ENCODE measurements at regions not wholly inside any gene's neighbourhood (a gene's known extent, or its start where the extent isn't known, plus 50 kb on each side); places are given as distances from the start of the nearest gene placed in this dataset.

DNA sequence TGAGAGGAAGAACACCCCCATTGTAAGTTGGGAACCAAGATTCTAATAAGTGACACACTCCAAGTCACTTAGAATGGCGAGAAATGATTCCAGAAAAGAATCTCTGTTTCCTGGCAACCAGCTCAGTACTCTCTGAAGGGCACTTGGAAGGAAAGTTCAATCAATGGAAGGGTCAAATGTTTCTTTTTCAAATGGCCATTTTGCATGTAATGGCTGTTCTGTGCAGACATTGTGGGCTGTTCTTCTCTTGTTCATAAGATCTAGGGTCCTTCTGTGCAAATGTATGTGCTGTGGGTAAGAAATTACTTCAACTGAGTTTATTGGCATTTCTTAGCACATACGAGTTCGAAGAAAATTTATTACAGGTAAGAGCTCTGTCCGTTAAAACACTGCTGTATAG lies 145.3 kb downstream of the EVX1 start:
- Histone ChIP-seq H3K27ac (ENCODE audit: low read depth in 2 of 2, low read length in 2 of 2) (no peak overlapping the region), H3K4me1 (ENCODE audit: control insufficient read depth in 2 of 2, insufficient read depth in 2 of 2, low read length in 2 of 2) (no peaks in the 10 kb centered on the region), H3K27me3 (ENCODE audit: control insufficient read depth in 2 of 2, insufficient read depth in 2 of 2, low read length in 2 of 2) (no peaks in the 10 kb centered on the region), H3K9ac (ENCODE audit: low read depth in 1 of 2, low read length in 2 of 2) (no peak overlapping the region), H3K4me3 (ENCODE audit: low read length in 2 of 2) (no peak overlapping the region), H3K36me3 (ENCODE audit: control insufficient read depth in 2 of 2, insufficient read depth in 2 of 2, low read length in 2 of 2) (no peaks in the 10 kb centered on the region), H3K9me3 (ENCODE audit: control insufficient read depth in 2 of 2, low read length in 2 of 2) (no peaks in the 10 kb centered on the region)

DNA sequence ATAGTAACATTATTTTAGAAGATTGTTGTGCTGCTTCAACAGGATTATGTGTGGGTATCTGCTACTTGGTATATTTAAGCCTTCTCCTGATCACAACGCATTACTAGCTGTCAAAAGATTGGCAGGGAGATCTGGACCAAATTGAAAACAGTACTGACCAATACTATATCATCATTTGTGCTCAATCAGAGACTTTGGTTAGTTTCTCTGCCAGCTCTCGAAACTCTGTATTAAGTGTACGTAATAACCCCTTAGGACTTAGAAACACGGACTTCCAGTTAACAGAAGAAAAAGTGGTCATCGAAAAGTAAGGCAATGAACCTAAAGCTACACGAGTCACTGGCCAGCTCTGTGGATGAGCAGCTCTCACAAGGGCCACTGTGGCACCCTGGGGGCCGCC lies 146.0 kb downstream of the EVX1 start:
- H3K9me3 ChIP-seq (ENCODE audit: control insufficient read depth in 2 of 2, low read length in 2 of 2): no peaks in the 10 kb centered on the region
- no peak overlapping the region for H3K27ac ChIP-seq (ENCODE audit: low read depth in 2 of 2, low read length in 2 of 2)
- H3K9ac ChIP-seq (ENCODE audit: low read depth in 1 of 2, low read length in 2 of 2): no peak overlapping the region
- no peaks in the 10 kb centered on the region for H3K36me3 ChIP-seq (ENCODE audit: control insufficient read depth in 2 of 2, insufficient read depth in 2 of 2, low read length in 2 of 2)
- H3K4me3 ChIP-seq (ENCODE audit: low read length in 2 of 2): no peak overlapping the region
- no peaks in the 10 kb centered on the region for H3K4me1 ChIP-seq (ENCODE audit: control insufficient read depth in 2 of 2, insufficient read depth in 2 of 2, low read length in 2 of 2)
- no peaks in the 10 kb centered on the region for H3K27me3 ChIP-seq (ENCODE audit: control insufficient read depth in 2 of 2, insufficient read depth in 2 of 2, low read length in 2 of 2)

DNA sequence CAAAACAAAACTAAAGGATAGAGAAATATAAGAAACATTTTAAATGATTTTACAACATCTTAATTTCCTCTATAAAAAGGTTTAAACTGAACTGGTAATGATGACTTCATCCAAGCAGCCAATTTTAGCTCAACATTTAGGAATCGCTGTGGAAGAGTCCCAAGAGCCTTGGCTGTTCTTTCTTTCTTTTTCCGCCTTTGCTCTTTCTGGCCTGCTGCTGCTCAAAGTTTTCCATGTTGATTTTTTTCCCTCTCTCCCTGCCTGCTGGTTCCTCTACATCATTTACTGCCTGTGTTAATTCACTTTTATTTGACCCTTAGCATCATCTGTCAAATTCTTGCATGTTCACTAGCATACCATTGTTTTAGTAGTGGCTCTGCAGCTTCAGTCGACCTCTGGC lies 146.9 kb downstream of the EVX1 start:
- no peaks in the 10 kb centered on the region for H3K27me3 ChIP-seq (ENCODE audit: control insufficient read depth in 2 of 2, insufficient read depth in 2 of 2, low read length in 2 of 2)
- no peaks in the 10 kb centered on the region for H3K36me3 ChIP-seq (ENCODE audit: control insufficient read depth in 2 of 2, insufficient read depth in 2 of 2, low read length in 2 of 2)
- peak overlapping the region in 1 of 2 donors; percentile 2 for H3K27ac ChIP-seq (ENCODE audit: low read depth in 2 of 2, low read length in 2 of 2)
- H3K4me3 ChIP-seq (ENCODE audit: low read length in 2 of 2): no peak overlapping the region
- H3K9ac ChIP-seq (ENCODE audit: low read depth in 1 of 2, low read length in 2 of 2): no peak overlapping the region
- no peaks in the 10 kb centered on the region for H3K9me3 ChIP-seq (ENCODE audit: control insufficient read depth in 2 of 2, low read length in 2 of 2)
- H3K4me1 ChIP-seq (ENCODE audit: control insufficient read depth in 2 of 2, insufficient read depth in 2 of 2, low read length in 2 of 2): no peaks in the 10 kb centered on the region

DNA sequence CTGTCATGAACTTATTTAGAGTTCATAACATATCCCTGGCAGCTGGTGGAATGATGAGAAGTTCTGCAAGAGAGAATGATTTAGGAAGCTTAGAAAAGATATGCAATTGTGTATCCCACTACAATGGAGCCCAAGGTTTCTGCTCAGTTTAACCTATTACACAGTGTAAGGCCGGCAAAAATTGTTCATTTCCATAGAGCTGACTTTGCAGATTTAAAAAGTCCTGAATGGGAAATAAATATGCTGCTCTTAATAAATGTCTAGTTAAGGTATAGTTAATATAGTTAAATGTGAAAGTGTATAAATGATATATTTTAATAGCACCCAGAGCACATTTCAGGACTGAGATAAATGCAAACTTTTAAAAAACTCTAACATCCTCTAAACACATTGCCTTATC lies 149.9 kb downstream of the EVX1 start:
- Histone ChIP-seq H3K4me1 (ENCODE audit: control insufficient read depth in 2 of 2, insufficient read depth in 2 of 2, low read length in 2 of 2) (no peaks in the 10 kb centered on the region), H3K36me3 (ENCODE audit: control insufficient read depth in 2 of 2, insufficient read depth in 2 of 2, low read length in 2 of 2) (no peaks in the 10 kb centered on the region), H3K27me3 (ENCODE audit: control insufficient read depth in 2 of 2, insufficient read depth in 2 of 2, low read length in 2 of 2) (no peaks in the 10 kb centered on the region), H3K4me3 (ENCODE audit: low read length in 2 of 2) (no peak overlapping the region), H3K9ac (ENCODE audit: low read depth in 1 of 2, low read length in 2 of 2) (no peak overlapping the region), H3K27ac (ENCODE audit: low read depth in 2 of 2, low read length in 2 of 2) (no peak overlapping the region), H3K9me3 (ENCODE audit: control insufficient read depth in 2 of 2, low read length in 2 of 2) (no peaks in the 10 kb centered on the region)

DNA sequence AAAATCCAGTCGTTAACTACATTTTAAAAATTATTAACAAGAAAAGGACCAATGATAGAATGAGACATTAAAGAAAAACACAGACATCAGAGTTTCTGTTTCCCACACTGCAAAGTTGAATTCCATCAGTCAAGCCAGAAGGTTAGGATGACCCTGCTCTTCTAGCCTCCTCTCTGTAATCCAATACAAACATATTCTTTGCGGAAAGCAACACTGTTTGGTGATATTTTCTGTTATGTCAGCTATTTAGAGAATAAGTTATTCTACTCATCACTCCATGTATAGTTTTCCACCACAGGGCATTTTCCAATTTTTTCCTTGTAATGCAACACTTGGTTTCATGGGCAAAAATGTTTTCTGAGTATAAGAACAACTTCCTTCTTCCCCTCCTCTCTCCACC lies 152.3 kb downstream of the EVX1 start:
- no peaks in the 10 kb centered on the region for H3K9me3 ChIP-seq (ENCODE audit: control insufficient read depth in 2 of 2, low read length in 2 of 2)
- no peak overlapping the region for H3K9ac ChIP-seq (ENCODE audit: low read depth in 1 of 2, low read length in 2 of 2)
- no peaks in the 10 kb centered on the region for H3K4me1 ChIP-seq (ENCODE audit: control insufficient read depth in 2 of 2, insufficient read depth in 2 of 2, low read length in 2 of 2)
- no peak overlapping the region for H3K27ac ChIP-seq (ENCODE audit: low read depth in 2 of 2, low read length in 2 of 2)
- no peak overlapping the region for H3K4me3 ChIP-seq (ENCODE audit: low read length in 2 of 2)
- H3K27me3 ChIP-seq (ENCODE audit: control insufficient read depth in 2 of 2, insufficient read depth in 2 of 2, low read length in 2 of 2): no peaks in the 10 kb centered on the region
- H3K36me3 ChIP-seq (ENCODE audit: control insufficient read depth in 2 of 2, insufficient read depth in 2 of 2, low read length in 2 of 2): no peaks in the 10 kb centered on the region

DNA sequence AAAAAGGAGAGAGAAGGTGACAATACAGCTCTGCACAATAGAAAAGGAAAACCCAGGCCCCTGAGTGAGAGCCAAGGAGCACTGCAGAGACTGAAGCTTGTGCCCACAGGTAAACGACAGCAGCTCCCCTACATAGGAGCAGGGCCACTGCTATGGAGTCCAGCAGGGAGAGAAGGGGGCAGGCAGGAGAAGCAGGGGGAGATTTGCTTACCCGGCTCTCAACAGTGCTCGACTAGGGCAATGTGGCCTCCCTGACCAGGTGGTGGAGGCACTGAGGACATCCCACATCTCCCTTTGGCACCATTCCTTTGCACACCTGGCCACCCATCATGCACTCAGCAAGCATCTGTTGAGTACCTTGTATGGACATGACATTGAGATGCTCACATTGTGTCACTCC lies 153.0 kb downstream of the EVX1 start:
- H3K27me3 ChIP-seq (ENCODE audit: control insufficient read depth in 2 of 2, insufficient read depth in 2 of 2, low read length in 2 of 2): no peaks in the 10 kb centered on the region

DNA sequence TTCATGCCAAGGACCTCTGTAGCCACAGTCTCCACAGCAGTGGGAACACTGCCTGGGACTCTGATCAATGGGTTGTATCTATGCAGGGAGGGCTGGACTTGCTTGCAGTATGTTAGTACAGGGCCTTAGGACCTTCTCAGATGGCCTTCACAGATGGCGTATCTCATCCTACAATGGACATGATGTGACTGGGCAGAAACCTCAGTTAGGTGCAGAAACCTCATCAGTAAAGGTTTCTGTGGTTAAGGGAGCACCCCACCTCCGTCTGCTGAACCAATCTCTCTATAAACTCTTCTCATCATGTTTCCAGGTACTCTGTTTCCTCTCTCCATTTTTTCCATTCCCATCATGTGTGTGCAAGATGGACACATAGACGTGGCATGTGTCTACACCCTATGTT lies 154.9 kb downstream of the EVX1 start:
- no peaks in the 10 kb centered on the region for H3K36me3 ChIP-seq (ENCODE audit: control insufficient read depth in 2 of 2, insufficient read depth in 2 of 2, low read length in 2 of 2)
- H3K4me3 ChIP-seq (ENCODE audit: low read length in 2 of 2): no peak overlapping the region
- H3K4me1 ChIP-seq (ENCODE audit: control insufficient read depth in 2 of 2, insufficient read depth in 2 of 2, low read length in 2 of 2): no peaks in the 10 kb centered on the region
- no peaks in the 10 kb centered on the region for H3K27me3 ChIP-seq (ENCODE audit: control insufficient read depth in 2 of 2, insufficient read depth in 2 of 2, low read length in 2 of 2)
- H3K27ac ChIP-seq (ENCODE audit: low read depth in 2 of 2, low read length in 2 of 2): no peak overlapping the region
- H3K9me3 ChIP-seq (ENCODE audit: control insufficient read depth in 2 of 2, low read length in 2 of 2): no peaks in the 10 kb centered on the region
- no peak overlapping the region for H3K9ac ChIP-seq (ENCODE audit: low read depth in 1 of 2, low read length in 2 of 2)

More for the DNA sequence above, 153.0 kb downstream of the EVX1 start:
- Histone ChIP-seq H3K9ac (ENCODE audit: low read depth in 1 of 2, low read length in 2 of 2) (no peak overlapping the region), H3K9me3 (ENCODE audit: control insufficient read depth in 2 of 2, low read length in 2 of 2) (no peaks in the 10 kb centered on the region), H3K4me1 (ENCODE audit: control insufficient read depth in 2 of 2, insufficient read depth in 2 of 2, low read length in 2 of 2) (no peaks in the 10 kb centered on the region), H3K36me3 (ENCODE audit: control insufficient read depth in 2 of 2, insufficient read depth in 2 of 2, low read length in 2 of 2) (no peaks in the 10 kb centered on the region), H3K4me3 (ENCODE audit: low read length in 2 of 2) (no peak overlapping the region), H3K27ac (ENCODE audit: low read depth in 2 of 2, low read length in 2 of 2) (no peak overlapping the region)

DNA sequence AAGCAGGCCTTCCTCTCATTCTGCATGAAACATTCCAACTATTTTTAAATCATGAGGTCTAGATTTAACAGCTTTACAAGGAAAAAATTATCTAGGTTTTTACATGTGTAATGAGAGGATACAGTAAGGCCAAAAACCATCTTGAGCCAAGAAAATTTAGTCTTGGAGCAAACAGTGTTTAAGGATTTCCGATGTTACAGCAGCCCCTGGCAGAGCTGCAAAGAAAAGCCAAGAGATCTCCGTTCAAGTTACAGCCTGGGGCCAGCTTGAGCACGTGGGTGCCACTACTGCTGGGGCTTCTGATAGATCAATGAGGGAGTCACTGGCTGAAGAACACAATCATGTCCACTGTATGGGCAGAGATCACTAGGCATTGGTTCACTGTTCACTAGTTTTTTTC lies 156.2 kb downstream of the EVX1 start:
- no peak overlapping the region for H3K4me3 ChIP-seq (ENCODE audit: low read length in 2 of 2)
- no peaks in the 10 kb centered on the region for H3K9me3 ChIP-seq (ENCODE audit: control insufficient read depth in 2 of 2, low read length in 2 of 2)
- no peaks in the 10 kb centered on the region for H3K4me1 ChIP-seq (ENCODE audit: control insufficient read depth in 2 of 2, insufficient read depth in 2 of 2, low read length in 2 of 2)
- H3K36me3 ChIP-seq (ENCODE audit: control insufficient read depth in 2 of 2, insufficient read depth in 2 of 2, low read length in 2 of 2): no peaks in the 10 kb centered on the region
- H3K9ac ChIP-seq (ENCODE audit: low read depth in 1 of 2, low read length in 2 of 2): no peak overlapping the region
- H3K27ac ChIP-seq (ENCODE audit: low read depth in 2 of 2, low read length in 2 of 2): no peak overlapping the region
- no peaks in the 10 kb centered on the region for H3K27me3 ChIP-seq (ENCODE audit: control insufficient read depth in 2 of 2, insufficient read depth in 2 of 2, low read length in 2 of 2)

DNA sequence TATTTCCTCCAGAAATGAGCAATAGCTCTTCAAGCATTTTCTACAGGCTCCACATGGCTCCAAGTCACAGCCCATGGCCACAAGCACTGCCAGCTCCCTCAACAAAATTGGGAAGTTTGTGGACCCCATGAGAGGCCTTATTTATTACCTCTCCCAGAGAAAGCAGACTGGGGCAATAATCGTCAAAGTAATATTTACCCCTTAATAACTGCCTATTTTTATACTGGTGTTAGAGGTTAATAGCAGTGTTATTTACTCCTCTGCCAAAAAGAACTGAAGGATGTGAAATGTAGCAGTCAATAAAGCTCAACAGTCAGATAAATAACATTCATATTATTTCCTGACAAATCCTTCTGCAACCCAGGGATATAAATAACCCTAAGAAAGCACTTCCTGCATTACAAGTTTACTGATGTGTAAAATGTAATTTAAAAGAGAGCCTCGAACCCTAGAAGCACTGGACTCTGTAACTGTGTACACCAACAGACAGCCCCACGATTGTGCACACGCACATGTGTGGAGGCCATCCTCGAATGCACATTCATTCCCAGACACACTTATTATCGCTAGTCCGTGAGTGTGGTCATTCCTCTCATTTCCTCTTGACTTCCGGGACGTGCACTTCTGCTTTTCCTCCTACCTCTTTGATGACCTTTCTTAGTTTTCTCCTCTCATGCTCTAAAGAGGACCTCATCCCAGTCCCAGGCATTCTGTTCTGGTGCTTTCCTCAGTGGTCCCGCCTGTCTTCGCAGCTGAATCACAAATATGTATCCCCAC lies 157.4 kb downstream of the EVX1 start:
- Histone ChIP-seq H3K27me3 (ENCODE audit: control insufficient read depth in 2 of 2, insufficient read depth in 2 of 2, low read length in 2 of 2) (no peaks in the 10 kb centered on the region), H3K4me3 (ENCODE audit: low read length in 2 of 2) (no peak overlapping the region), H3K9me3 (ENCODE audit: control insufficient read depth in 2 of 2, low read length in 2 of 2) (no peaks in the 10 kb centered on the region), H3K27ac (ENCODE audit: low read depth in 2 of 2, low read length in 2 of 2) (no peak overlapping the region), H3K36me3 (ENCODE audit: control insufficient read depth in 2 of 2, insufficient read depth in 2 of 2, low read length in 2 of 2) (no peaks in the 10 kb centered on the region), H3K4me1 (ENCODE audit: control insufficient read depth in 2 of 2, insufficient read depth in 2 of 2, low read length in 2 of 2) (no peaks in the 10 kb centered on the region), H3K9ac (ENCODE audit: low read depth in 1 of 2, low read length in 2 of 2) (no peak overlapping the region)

DNA sequence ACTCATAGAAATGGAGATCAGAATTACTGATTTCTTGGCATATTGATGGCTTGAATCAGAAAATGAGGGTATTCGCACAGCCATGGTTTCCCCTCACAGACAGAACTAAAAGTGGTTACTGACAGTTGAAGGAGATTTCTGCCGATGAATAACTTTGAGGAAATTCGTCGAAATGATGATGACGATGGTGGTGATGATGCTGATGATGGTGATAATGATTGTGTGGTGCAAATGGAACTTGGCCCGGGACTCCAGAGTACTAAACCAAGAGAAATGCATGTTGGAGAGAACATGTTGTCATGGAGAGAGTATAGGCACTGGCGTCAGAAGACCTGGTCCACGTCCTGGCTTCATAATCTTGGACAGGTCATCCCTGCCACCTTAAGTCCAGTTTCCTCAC lies 163.2 kb downstream of the EVX1 start:
- Histone ChIP-seq H3K9ac (ENCODE audit: low read depth in 1 of 2, low read length in 2 of 2) (no peak overlapping the region), H3K36me3 (ENCODE audit: control insufficient read depth in 2 of 2, insufficient read depth in 2 of 2, low read length in 2 of 2) (no peaks in the 10 kb centered on the region), H3K4me3 (ENCODE audit: low read length in 2 of 2) (no peak overlapping the region), H3K27ac (ENCODE audit: low read depth in 2 of 2, low read length in 2 of 2) (no peak overlapping the region), H3K4me1 (ENCODE audit: control insufficient read depth in 2 of 2, insufficient read depth in 2 of 2, low read length in 2 of 2) (no peaks in the 10 kb centered on the region), H3K27me3 (ENCODE audit: control insufficient read depth in 2 of 2, insufficient read depth in 2 of 2, low read length in 2 of 2) (no peaks in the 10 kb centered on the region), H3K9me3 (ENCODE audit: control insufficient read depth in 2 of 2, low read length in 2 of 2) (no peaks in the 10 kb centered on the region)

DNA sequence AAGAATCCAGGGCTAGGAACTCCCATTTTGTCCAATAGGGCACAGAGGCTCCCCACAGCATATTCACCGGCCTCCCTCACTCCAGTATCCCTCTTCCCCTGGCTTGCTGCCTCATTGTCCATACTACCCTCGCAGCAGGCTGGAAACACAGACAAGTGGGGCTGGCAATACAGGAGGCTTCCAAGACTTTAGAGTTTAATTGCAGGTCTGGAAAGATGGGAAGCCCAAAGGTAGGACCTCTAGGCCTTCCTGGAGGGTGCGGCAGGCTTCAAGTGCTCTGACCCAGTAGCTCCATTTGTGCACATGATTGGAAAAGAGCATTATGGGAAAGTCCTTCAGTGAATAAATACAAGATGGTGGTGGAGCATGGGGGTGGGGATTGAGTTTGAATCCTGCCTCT lies 166.7 kb downstream of the EVX1 start:
- Histone ChIP-seq H3K4me3 (ENCODE audit: low read length in 2 of 2) (no peak overlapping the region), H3K4me1 (ENCODE audit: control insufficient read depth in 2 of 2, insufficient read depth in 2 of 2, low read length in 2 of 2) (no peaks in the 10 kb centered on the region), H3K27me3 (ENCODE audit: control insufficient read depth in 2 of 2, insufficient read depth in 2 of 2, low read length in 2 of 2) (no peaks in the 10 kb centered on the region), H3K27ac (ENCODE audit: low read depth in 2 of 2, low read length in 2 of 2) (no peak overlapping the region), H3K9ac (ENCODE audit: low read depth in 1 of 2, low read length in 2 of 2) (no peak overlapping the region), H3K9me3 (ENCODE audit: control insufficient read depth in 2 of 2, low read length in 2 of 2) (no peaks in the 10 kb centered on the region), H3K36me3 (ENCODE audit: control insufficient read depth in 2 of 2, insufficient read depth in 2 of 2, low read length in 2 of 2) (no peaks in the 10 kb centered on the region)
